Panc1 (cell line): ENCODE measurements at regions not wholly inside any gene's neighbourhood (a gene's known extent, or its start where the extent isn't known, plus 50 kb on each side); places are given as distances from the start of the nearest gene placed in this dataset.

Source experiments
- ATAC-seq: fragments of 200-7000 bp; cut with Tn5 transposase; 2 replicates; pipeline ENCODE4 v1.9.1; 2020; ENCODE audit warnings: mild to moderate bottlenecking, moderate library complexity
- BruUV-seq: library from RNA; stranded (reverse); fragments of 400-500 nt; replicated peaks from 2 replicates; lab custom pipeline; 2021; lab: Mats Ljungman, UMichigan
- CTCF ChIA-PET: fragments of 300-600 bp; sonication (Branson Sonifier 250); formaldehyde crosslinking; loops from one replicate; lab custom pipeline; 2022; ENCODE audit warnings: antibody characterized with exemption; lab: Charles Lee
- POLR2A ChIA-PET: fragments of 300-600 bp; sonication (Branson Sonifier 250); formaldehyde crosslinking; loops from one replicate; lab custom pipeline; 2022; ENCODE audit warnings: antibody characterized with exemption; lab: Charles Lee
- DNase-seq: peaks from one replicate; pipeline ENCODE4 v3.0.0-alpha.2; 2010; ENCODE audit warnings: low read depth, low spot score
- H3K27ac ChIP-seq: 2 replicates; pipeline ENCODE4 v1.5.1; 2011; ENCODE audit warnings: mild to moderate bottlenecking, low read length, inconsistent platforms
- H3K27me3 ChIP-seq: fragments of 200-500 bp; sonication (Bioruptor generic); 2 replicates; pipeline ENCODE4 v1.6.0; 2014; ENCODE audit warnings: low read length, inconsistent platforms; ENCODE audit not compliant: control insufficient read depth, insufficient read depth
- H3K36me3 ChIP-seq: fragments of 200-500 bp; sonication (Bioruptor generic); 2 replicates; pipeline ENCODE4 v1.5.1; 2014; ENCODE audit warnings: inconsistent platforms, mild to moderate bottlenecking, low read length, moderate library complexity; ENCODE audit not compliant: control insufficient read depth, insufficient read depth
- H3K4me1 ChIP-seq: 2 replicates; pipeline ENCODE4 v1.5.1; 2011; ENCODE audit warnings: inconsistent platforms, mild to moderate bottlenecking, low read length, moderate library complexity; ENCODE audit not compliant: control insufficient read depth, insufficient read depth
- H3K4me3 ChIP-seq, 2 experiments: 2 replicates each; pipeline ENCODE4 v1.5.1; 2011 to 2012; ENCODE audit warnings: low read depth in 2 of 2, low read length in 2 of 2, mild to moderate bottlenecking in 2 of 2, inconsistent platforms in 1 of 2, moderate library complexity in 1 of 2
- H3K9me3 ChIP-seq: fragments of 200-500 bp; sonication (Bioruptor generic); 2 replicates; pipeline ENCODE4 v1.5.1; 2014; ENCODE audit warnings: low read depth, mild to moderate bottlenecking, inconsistent platforms, low read length, moderate library complexity; ENCODE audit not compliant: control insufficient read depth, insufficient read depth
- CTCF ChIP-seq: fragments of 450-650 bp; IDR thresholded peaks from 2 replicates; pipeline ENCODE4 v1.5.1; 2017; ENCODE audit warnings: mild to moderate bottlenecking
- POLR2AphosphoS5 ChIP-seq: IDR thresholded peaks from 2 replicates; pipeline ENCODE4 v1.6.1; 2012; ENCODE audit warnings: mild to moderate bottlenecking, low read depth, low read length, moderate library complexity
- REST ChIP-seq, 2 experiments: IDR thresholded peaks; 2 replicates each; pipeline ENCODE4 v1.6.1; 2011 to 2012; ENCODE audit warnings: low read depth in 2 of 2, control low read depth in 1 of 2, low read length in 1 of 2, mild to moderate bottlenecking in 1 of 2, moderate library complexity in 1 of 2; ENCODE audit not compliant: insufficient read depth in 1 of 2
- SIN3A ChIP-seq: IDR thresholded peaks from 2 replicates; pipeline ENCODE4 v1.6.1; 2012; ENCODE audit warnings: low read depth, mild to moderate bottlenecking, low read length, moderate library complexity, borderline replicate concordance; ENCODE audit not compliant: insufficient read depth
- TCF7L2 ChIP-seq: IDR thresholded peaks from 2 replicates; pipeline ENCODE4 v1.6.1; 2011; ENCODE audit warnings: mild to moderate bottlenecking, low read depth, low read length, inconsistent platforms
- in situ Hi-C: cut with HindIII; loops from 2 replicates; pipeline ENCODE4 v1.10.0; 2016; ENCODE audit warnings: low sequenced_read_pairs, low pct_unique_long_range_greater_than_20kb
- intact Hi-C: fragments of 100-400 bp; cut with micrococcal nuclease; formaldehyde crosslinking; loops from one replicate; pipeline ENCODE4 v1.10.0; 2022; ENCODE audit not compliant: unreplicated experiment

- DNase-seq (no peak), ATAC-seq (no peak)
- H3K4me1 ChIP-seq: no peaks in the 10 kb centered on the region
- no peak overlapping the region for H3K4me3 ChIP-seq
- POLR2A ChIA-PET: no interaction called here
- CTCF ChIA-PET: no interaction called here
- H3K9me3 ChIP-seq: no peaks in the 10 kb centered on the region
- intact Hi-C loops: no loop called here
- BruUV-seq: no TSS peak
- in situ Hi-C loops: no loop called here
- no peaks in the 10 kb centered on the region for H3K36me3 ChIP-seq
- TF ChIP-seq SIN3A: no peak
- no peak for TF ChIP-seq REST (IDR thresholded peaks at IDR 0.05; ENCODE audit: insufficient read depth in 1 of 2, low read depth in 2 of 2, low read length in 1 of 2)
- TF ChIP-seq POLR2AphosphoS5: no peak
- TF ChIP-seq CTCF: no peak
- TF ChIP-seq TCF7L2: no peak
- H3K27me3 ChIP-seq: no peaks in the 10 kb centered on the region
- H3K27ac ChIP-seq: no peak overlapping the region
These were observed 349.7 kb upstream of the MBL2 start for GRCh38 chr10:53122281-53122680.

GRCh38 chr10:53115660-53116059 lies 343.1 kb upstream of the MBL2 start:
- CTCF ChIA-PET: no interaction called here
- no peaks in the 10 kb centered on the region for H3K4me1 ChIP-seq
- DNase-seq (no peak), ATAC-seq (no peak)
- H3K36me3 ChIP-seq: no peaks in the 10 kb centered on the region
- H3K27me3 ChIP-seq: no peaks in the 10 kb centered on the region
- POLR2A ChIA-PET: no interaction called here
- H3K27ac ChIP-seq: no peak overlapping the region
- no peak for TF ChIP-seq CTCF
- TF ChIP-seq SIN3A: no peak
- BruUV-seq: no TSS peak
- H3K4me3 ChIP-seq: no peak overlapping the region
- H3K9me3 ChIP-seq: no peaks in the 10 kb centered on the region
- intact Hi-C loops (no loop called here), in situ Hi-C loops (no loop called here)
